Activated gamma-delta T cell (primary cell): ENCODE measurements at regions not wholly inside any gene's neighbourhood (a gene's known extent, or its start where the extent isn't known, plus 50 kb on each side); places are given as distances from the start of the nearest gene placed in this dataset.

Experiments
- DNase-seq: peaks from one replicate; lab custom pipeline; 2025; lab: John Stamatoyannopoulos, UW

DNA sequence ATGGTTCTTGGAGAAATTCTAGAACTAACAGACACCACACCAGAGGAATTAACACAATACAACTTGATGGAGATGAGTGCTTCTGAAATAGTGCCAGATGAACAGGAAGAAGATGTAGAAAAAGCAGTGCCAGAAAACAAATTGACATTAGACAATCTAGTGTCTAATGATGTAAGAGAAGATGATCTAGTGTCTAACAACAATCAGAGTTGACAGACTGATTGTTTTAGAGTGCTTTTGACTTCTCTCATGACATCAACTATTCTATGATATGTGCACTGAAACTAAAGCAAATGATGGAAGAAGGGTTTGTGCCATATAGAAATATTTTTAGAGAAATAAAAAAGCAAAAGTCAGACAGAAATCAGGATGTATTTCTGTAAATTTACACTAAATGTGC lies 646.1 kb upstream of the KIF2B start:
- DNase-seq, result no peak

DNA sequence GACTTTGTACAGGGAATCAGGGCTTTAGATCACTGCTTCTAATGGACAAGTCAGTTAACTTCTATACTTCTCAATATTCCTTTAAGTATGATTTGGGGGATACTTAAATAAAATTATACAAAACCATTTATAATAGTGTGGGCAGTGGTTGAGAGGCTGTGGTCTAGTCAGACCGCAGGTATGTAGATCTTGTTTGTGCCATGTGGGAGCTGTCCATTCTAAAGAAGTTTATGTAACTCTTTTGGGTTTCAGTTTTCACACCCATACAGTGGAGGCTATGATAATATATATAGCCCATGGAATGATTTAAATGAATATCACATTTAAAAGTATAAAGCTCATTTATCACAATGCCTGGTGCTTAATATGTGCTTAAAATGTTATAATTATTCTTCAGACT lies 654.3 kb upstream of the KIF2B start:
- no peak for DNase-seq

DNA sequence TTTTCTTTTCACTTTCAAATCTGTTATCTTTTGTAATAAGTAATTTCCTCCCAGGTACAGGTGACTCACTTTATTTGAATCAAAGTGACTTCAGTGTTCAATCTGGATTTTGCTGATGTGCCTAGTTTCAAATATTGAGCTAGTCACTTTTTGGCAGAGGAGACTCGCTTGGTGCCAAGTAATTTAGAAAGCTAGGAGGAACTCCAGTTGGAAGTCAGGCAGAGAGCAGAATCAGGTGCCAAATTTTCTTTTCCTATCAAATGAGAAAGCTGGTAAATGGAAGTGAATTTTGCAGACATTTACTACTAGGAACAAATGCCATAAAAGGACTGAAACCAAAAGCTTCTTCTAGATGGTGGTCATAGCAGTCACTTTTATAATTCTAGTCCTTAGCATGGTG lies 656.0 kb upstream of the KIF2B start:
- DNase-seq, result no peak

DNA sequence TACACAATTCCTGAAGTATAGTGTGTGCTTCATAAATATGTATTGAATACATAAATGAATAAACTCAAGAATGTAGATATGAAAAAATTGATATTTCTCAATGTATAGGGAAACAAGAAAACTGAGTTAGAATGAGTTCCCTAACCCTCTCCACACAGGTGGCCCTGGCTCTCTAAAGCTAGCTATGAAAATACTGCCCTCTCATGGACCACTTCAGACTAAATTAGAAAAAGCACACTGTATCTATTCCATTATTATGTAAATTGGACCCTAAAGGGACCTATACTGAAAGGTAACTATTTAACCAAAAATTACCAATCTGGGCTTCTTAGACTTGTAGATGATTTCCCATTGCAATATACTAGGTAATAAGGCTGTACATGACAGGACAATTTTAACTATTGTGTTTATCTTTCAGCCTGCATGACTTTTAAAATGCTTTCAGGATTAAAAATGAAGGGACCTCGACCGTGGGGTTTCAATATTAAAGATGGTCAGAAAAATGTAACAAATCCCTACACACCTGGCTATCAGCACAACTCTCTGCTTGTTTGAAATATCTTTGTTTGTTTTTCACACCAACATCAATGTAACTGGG lies 672.5 kb upstream of the KIF2B start:
- DNase-seq, result no peak

- no peak for DNase-seq
Measured at GRCh38 chr17:53149316-53149715, 673.4 kb upstream of the KIF2B start.

DNA sequence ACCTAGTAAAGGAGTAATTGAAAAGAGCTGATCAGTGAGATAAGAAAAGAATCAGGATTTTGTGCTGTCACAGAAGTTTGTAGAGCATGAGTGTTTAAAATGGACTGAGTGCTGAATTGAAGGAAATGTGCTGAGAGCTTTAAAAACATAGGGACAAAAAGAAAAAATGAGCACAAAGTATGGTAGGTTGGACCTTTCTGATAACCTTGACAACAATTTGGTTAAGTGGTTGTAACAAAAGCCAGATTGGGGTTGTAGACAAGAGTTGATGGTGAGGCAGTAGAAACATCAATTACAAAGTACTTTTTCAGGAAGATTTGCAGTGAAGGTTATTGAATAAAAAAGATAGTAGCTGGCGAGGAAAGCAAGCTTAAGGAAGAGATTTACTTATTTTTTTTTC lies 674.7 kb upstream of the KIF2B start:
- no peak for DNase-seq

GRCh38 chr17:53142890-53143289 lies 679.8 kb upstream of the KIF2B start:
- no peak for DNase-seq

DNA sequence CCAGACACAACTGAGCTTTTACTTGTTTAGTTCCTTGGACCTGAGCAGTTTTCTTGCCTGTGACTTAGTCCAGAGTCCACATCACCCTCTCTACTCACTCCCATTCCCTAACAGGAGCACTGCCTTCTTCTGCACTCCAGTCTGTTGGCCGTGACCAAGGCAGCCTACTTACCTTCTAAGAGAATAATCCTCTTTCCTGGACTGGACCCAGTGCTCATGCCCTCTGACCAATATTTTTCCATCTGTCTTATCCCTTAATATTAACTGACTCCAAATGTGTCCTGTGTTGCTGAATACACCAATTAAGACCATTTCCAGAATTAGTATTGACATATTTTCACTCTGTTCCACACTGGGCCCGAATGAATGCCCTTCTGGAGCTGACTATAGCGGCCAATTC lies 681.0 kb upstream of the KIF2B start:
- no peak for DNase-seq

GRCh38 chr17:53141280-53141679 lies 681.4 kb upstream of the KIF2B start:
- no peak for DNase-seq

DNA sequence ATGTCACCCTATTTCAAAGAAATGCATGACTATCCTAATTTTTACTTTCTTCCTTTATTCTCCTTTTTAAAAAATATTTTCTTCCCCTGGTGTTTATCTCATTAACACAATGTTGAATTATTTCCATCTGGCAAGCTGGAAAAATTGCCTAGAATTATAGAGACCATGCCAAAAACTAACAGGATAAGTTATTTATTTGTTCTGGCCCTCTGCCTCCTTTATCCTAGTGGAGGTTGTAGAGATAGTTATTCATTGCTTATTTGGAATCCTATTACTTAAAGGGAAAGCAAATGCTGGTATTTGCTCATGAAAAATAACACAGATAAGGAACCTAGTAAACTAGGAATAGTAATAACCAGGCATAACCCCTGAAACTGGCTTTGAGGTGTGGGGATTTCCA lies 684.9 kb upstream of the KIF2B start:
- DNase-seq, result no peak

GRCh38 chr17:53135969-53136368 lies 686.8 kb upstream of the KIF2B start:
- DNase-seq, result no peak

DNA sequence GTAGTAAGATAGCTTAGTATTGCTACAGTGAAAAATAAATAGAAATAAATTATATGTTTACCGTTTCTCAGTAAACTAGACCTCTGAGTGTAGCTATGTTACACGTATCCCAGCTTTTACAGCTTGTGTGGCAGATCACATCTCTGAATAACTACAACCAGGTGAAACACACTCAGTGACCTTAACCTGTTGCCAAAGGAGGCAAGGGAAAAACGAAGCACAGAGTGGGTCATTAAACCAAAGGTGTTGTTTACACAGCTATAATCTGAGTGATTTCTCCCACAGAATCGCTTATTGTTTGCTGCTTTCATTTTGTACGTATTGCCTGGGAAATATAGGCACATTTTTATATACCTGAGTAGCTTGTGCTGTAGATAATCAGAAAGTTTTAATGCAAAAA lies 688.2 kb upstream of the KIF2B start:
- no peak for DNase-seq

- DNase-seq, result no peak
Measured at GRCh38 chr17:53133876-53134275, 688.9 kb upstream of the KIF2B start.

DNA sequence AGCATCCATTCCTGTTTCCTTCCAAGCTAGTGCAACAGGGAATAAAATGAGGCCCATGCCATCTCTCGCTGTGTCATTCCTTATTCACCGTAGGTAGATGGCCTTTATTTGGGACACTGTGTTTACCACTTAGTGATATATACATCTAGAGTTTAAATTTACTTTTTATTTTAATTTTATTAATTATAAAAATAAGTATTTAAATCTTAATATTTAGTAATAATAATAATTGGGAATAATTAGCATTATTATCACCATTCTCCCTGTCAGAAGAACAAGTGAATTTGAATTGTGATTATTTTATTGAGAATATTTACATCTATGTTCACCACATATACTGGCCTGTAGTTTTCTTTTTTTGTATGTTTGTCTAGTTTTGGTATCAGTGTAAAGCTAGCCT lies 692.9 kb upstream of the KIF2B start:
- no peak for DNase-seq

- DNase-seq, result no peak
Measured at GRCh38 chr17:53127331-53127730, 695.4 kb upstream of the KIF2B start.

GRCh38 chr17:53122966-53123365 lies 699.8 kb upstream of the KIF2B start:
- DNase-seq, result no peak

DNA sequence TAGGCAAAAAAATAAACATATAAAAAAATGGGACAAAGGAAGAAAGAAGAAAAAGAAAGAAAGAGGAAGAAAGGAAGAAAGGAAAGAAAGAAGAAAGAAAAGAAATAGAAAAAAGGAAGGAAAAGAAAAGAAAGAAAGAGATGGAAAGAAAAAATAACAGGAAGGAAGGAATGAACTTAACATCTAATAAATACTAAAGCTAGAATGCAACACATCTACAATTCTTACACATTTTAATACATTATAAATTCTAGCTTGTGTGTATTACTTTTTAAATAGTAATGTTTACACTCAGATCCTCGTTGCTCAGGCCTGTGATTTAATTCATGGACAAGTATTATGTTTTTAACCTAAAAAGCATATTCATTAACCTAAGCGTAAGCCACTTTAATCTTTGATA lies 703.0 kb upstream of the KIF2B start:
- no peak for DNase-seq

- no peak for DNase-seq
Measured at GRCh38 chr17:53118948-53119347, 703.8 kb upstream of the KIF2B start.

DNA sequence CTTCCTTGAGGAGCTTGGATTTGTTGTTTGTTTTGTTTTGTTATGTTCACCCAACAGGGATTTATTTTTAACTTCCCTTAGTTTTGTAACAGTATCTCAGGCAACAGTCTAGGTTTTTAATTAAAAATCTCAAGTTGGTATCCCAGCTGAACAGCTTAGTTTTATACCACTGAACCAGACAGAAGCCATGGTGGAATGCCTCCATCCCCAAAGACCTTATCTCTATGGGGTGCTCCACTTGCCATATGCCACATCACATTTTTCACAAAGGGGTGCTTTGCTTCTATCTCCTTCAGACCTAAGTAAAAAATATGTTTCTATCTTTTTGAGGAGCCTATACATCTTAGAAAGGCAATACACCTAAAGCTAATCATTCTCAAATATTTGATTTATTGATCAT lies 715.8 kb upstream of the KIF2B start:
- no peak for DNase-seq

GRCh38 chr17:53101706-53102105 lies 721.0 kb upstream of the KIF2B start:
- DNase-seq, result no peak

DNA sequence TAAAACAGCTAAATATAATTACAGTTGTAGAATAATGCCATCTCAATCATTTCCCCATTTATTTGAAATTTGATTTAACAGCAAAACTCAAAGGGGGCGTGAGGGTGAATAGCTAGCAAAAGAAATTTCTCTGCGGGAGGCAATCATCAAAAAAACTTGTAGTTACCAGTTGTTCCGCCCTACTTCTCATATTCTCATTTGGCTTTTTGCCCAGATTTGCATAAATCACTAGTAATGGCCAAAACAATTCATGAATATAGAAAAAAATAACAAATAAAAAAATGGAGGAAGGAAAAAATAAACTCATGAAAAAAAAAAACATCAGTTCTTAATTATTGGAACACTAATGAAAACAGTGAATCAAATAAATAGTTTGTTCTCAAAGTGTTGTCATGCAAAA lies 722.6 kb upstream of the KIF2B start:
- no peak for DNase-seq

GRCh38 chr17:53093391-53093790 lies 729.3 kb upstream of the KIF2B start:
- DNase-seq, result no peak

DNA sequence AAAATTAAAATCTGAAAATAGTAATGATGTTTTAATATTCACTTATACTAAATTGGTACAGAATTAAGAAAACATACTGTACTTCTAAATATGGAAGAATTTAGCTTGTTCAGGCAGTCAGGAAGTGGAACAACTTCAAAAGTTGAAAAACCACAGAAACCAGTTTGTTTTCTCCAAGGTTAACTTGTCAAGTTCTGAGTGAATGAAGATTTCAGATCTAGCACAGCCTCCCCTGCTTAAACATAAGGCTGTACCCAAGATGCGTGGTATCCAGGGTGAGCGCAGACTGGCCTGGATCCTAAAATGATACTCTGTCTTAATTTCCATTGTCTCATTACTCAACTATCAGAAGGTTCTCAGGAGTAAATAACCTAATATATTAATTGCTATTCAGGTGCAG lies 730.7 kb upstream of the KIF2B start:
- DNase-seq, result no peak

DNA sequence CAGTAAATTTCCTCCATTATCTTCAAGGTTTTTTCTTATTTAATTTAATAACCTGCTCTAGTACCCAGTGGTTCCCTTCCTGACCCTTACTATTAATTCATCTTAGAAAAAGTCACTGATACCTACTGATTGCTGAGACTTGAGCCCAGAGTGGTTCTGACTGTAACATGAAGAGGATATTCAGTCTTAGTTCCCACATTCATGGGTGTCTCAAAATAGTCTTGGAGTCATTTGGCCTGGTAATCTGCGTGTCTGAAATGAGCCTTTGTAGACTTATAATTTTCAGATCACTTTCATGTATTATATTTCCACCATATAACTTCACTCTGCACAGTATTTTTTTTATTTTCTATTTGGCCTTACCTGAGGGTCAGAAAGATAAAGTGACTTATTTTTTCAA lies 732.0 kb upstream of the KIF2B start:
- DNase-seq, result no peak

- DNase-seq, result no peak
Measured at GRCh38 chr17:53088481-53088880, 734.2 kb upstream of the KIF2B start.
